AG09309 (cell line): ENCODE measurements at regions not wholly inside any gene's neighbourhood (a gene's known extent, or its start where the extent isn't known, plus 50 kb on each side); places are given as distances from the start of the nearest gene placed in this dataset.

Source experiments
- DNase-seq: peaks from one replicate; pipeline ENCODE4 v3.0.0-alpha.2; 2010; ENCODE audit warnings: low read depth
- H3K4me3 ChIP-seq: 2 replicates; pipeline ENCODE4 v1.5.1; 2011; ENCODE audit warnings: mild to moderate bottlenecking, low read depth, low read length, moderate library complexity; ENCODE audit not compliant: control insufficient read depth
- CTCF ChIP-seq: IDR thresholded peaks from 2 replicates; pipeline ENCODE4 v1.5.1; 2011; ENCODE audit warnings: mild to moderate bottlenecking, low read depth, low read length, inconsistent platforms; ENCODE audit not compliant: insufficient read depth, control insufficient read depth; ENCODE audit errors: missing control alignments

GRCh38 chr3:139291276-139292051 lies 52.4 kb upstream of the MRPS22 start:
- DNase-seq, result no peak
- H3K4me3 ChIP-seq, result no peak overlapping the region
- no peak for TF ChIP-seq CTCF

- no peak for TF ChIP-seq CTCF
- H3K4me3 ChIP-seq, result no peak overlapping the region
- no peak for DNase-seq
These were observed 51.6 kb upstream of the MRPS22 start for GRCh38 chr3:139292192-139292591.

GRCh38 chr3:139292711-139293664 lies 50.8 kb upstream of the MRPS22 start:
- no peak for DNase-seq
- TF ChIP-seq CTCF, result no peak
- H3K4me3 ChIP-seq, result no peak overlapping the region

GRCh38 chr3:139293665-139294023 lies 50.2 kb upstream of the MRPS22 start:
- no peak overlapping the region for H3K4me3 ChIP-seq
- no peak for TF ChIP-seq CTCF
- DNase-seq, result no peak
